Trophoblast cell (in vitro differentiated cells and primary cell): ENCODE measurements at regions not wholly inside any gene's neighbourhood (a gene's known extent, or its start where the extent isn't known, plus 50 kb on each side); places are given as distances from the start of the nearest gene placed in this dataset.

Experiments used
- DNase-seq, 2 donors: peaks; one replicate each; pipeline ENCODE4 v3.0.0-alpha.2; 2016
- H2AFZ ChIP-seq: 2 replicates; pipeline ENCODE4 v1.6.1; 2013; ENCODE audit warnings: low read length, moderate library complexity, mild to moderate bottlenecking; ENCODE audit not compliant: insufficient read depth, poor library complexity
- H2AK5ac ChIP-seq: 2 replicates; pipeline ENCODE4 v1.6.1; 2013; ENCODE audit warnings: mild to moderate bottlenecking, low read length
- H2BK120ac ChIP-seq: 2 replicates; pipeline ENCODE4 v1.6.1; 2013; ENCODE audit warnings: low read length, mild to moderate bottlenecking, moderate library complexity; ENCODE audit not compliant: insufficient read depth, poor library complexity
- H2BK12ac ChIP-seq: 2 replicates; pipeline ENCODE4 v1.6.1; 2013; ENCODE audit warnings: mild to moderate bottlenecking, low read length, moderate library complexity
- H2BK5ac ChIP-seq: 2 replicates; pipeline ENCODE4 v1.6.1; 2013; ENCODE audit warnings: low read length, low read depth, moderate library complexity, mild to moderate bottlenecking; ENCODE audit not compliant: poor library complexity
- H3K14ac ChIP-seq: 2 replicates; pipeline ENCODE4 v1.6.1; 2013; ENCODE audit warnings: mild to moderate bottlenecking, low read length
- H3K18ac ChIP-seq: 2 replicates; pipeline ENCODE4 v1.6.1; 2013; ENCODE audit warnings: mild to moderate bottlenecking, low read length
- H3K23ac ChIP-seq: 2 replicates; pipeline ENCODE4 v1.6.1; 2013; ENCODE audit warnings: low read length
- H3K27ac ChIP-seq: 2 replicates; pipeline ENCODE4 v1.5.1; 2013; ENCODE audit warnings: low read depth, mild to moderate bottlenecking, inconsistent platforms, low read length, moderate library complexity
- H3K27me3 ChIP-seq: 2 replicates; pipeline ENCODE4 v1.6.1; 2013; ENCODE audit warnings: inconsistent platforms, mild to moderate bottlenecking, low read length, moderate library complexity; ENCODE audit not compliant: insufficient read depth
- H3K36me3 ChIP-seq, 2 experiments: 1 replicate in 1 of 2; 2 replicates in 1 of 2; pipeline ENCODE4 v1.6.1; 2013; ENCODE audit warnings: low read length in 2 of 2, mild to moderate bottlenecking in 2 of 2, moderate library complexity in 1 of 2; ENCODE audit not compliant: insufficient read depth in 2 of 2, control insufficient read depth in 1 of 2
- H3K4ac ChIP-seq: 2 replicates; pipeline ENCODE4 v1.6.1; 2013; ENCODE audit warnings: low read depth, mild to moderate bottlenecking, low read length, moderate library complexity
- H3K4me1 ChIP-seq, 2 experiments: 1 replicate in 1 of 2; 2 replicates in 1 of 2; pipeline ENCODE4 v1.6.1; 2013; ENCODE audit warnings: low read length in 2 of 2, mild to moderate bottlenecking in 2 of 2, moderate library complexity in 1 of 2; ENCODE audit not compliant: insufficient read depth in 2 of 2, control insufficient read depth in 1 of 2
- H3K4me2 ChIP-seq: 2 replicates; pipeline ENCODE4 v1.6.1; 2013; ENCODE audit warnings: inconsistent platforms, mild to moderate bottlenecking, low read length, moderate library complexity
- H3K4me3 ChIP-seq: 2 replicates; pipeline ENCODE4 v1.5.1; 2013; ENCODE audit warnings: mild to moderate bottlenecking, low read depth, low read length, inconsistent platforms
- H3K79me1 ChIP-seq: one replicate; pipeline ENCODE4 v1.6.1; 2013; ENCODE audit warnings: low read length
- H3K79me2 ChIP-seq: 2 replicates; pipeline ENCODE4 v1.6.1; 2013; ENCODE audit warnings: low read length, mild to moderate bottlenecking; ENCODE audit not compliant: control insufficient read depth, insufficient read depth, poor library complexity
- H3K9ac ChIP-seq: 2 replicates; pipeline ENCODE4 v1.6.1; 2013; ENCODE audit warnings: mild to moderate bottlenecking, low read length
- H3K9me3 ChIP-seq: 2 replicates; pipeline ENCODE4 v1.6.1; 2013; ENCODE audit warnings: low read depth, mild to moderate bottlenecking, control low read depth, inconsistent platforms, low read length; ENCODE audit not compliant: insufficient read depth
- H4K12ac ChIP-seq: 2 replicates; pipeline ENCODE4 v1.6.1; 2013; ENCODE audit warnings: low read depth, mild to moderate bottlenecking, low read length, moderate library complexity
- H4K8ac ChIP-seq: 2 replicates; pipeline ENCODE4 v1.6.1; 2013; ENCODE audit warnings: low read depth, mild to moderate bottlenecking, low read length, moderate library complexity
- H4K91ac ChIP-seq: one replicate; pipeline ENCODE4 v1.6.1; 2013; ENCODE audit warnings: low read depth, mild to moderate bottlenecking, low read length, moderate library complexity
- WGBS: extraction: QIAGEN DNeasy Blood & Tissue Kit; methylation state at CpG from one replicate; pipeline ENCODE4 v1.1.7; 2013; ENCODE audit warnings: missing lambda C conversion rate; ENCODE audit not compliant: insufficient read length, insufficient coverage; ENCODE audit errors: extremely low coverage; 5-methylcytosine and 5-hydroxymethylcytosine counted together

GRCh38 chr6:3619800-3620199 lies 131.7 kb downstream of the PXDC1 start:
- H3K27me3 ChIP-seq, result no peaks in the 10 kb centered on the region
- H3K4me2 ChIP-seq, result no peak overlapping the region
- H3K23ac ChIP-seq, result no peak overlapping the region
- H3K18ac ChIP-seq, result no peak overlapping the region
- H3K79me1 ChIP-seq, result peaks cover 3% of the 10 kb centered on the region
- H3K79me2 ChIP-seq, result no peaks in the 10 kb centered on the region
- H3K4ac ChIP-seq, result no peak overlapping the region
- H3K36me3 ChIP-seq, result no peaks in the 10 kb centered on the region
- peaks cover 3% of the 10 kb centered on the region for H3K9me3 ChIP-seq
- no peak overlapping the region for H2BK5ac ChIP-seq
- no peak overlapping the region for H4K12ac ChIP-seq
- WGBS, result no CpG with 5 or more reads among the region's 4 CpGs
- H4K91ac ChIP-seq, result no peak overlapping the region
- H3K27ac ChIP-seq, result no peak overlapping the region
- H3K4me3 ChIP-seq, result no peak overlapping the region
- peaks cover 9 to 13% of the 10 kb centered on the region in 2 experiments for H3K4me1 ChIP-seq
- DNase-seq, result peak in 1 of 2 donors; percentile 24
- no peak overlapping the region for H2BK120ac ChIP-seq
- no peak overlapping the region for H2AK5ac ChIP-seq
- no peak overlapping the region for H2BK12ac ChIP-seq
- H2AFZ ChIP-seq, result no peak overlapping the region
- no peak overlapping the region for H3K9ac ChIP-seq
- H3K14ac ChIP-seq, result no peak overlapping the region
- no peak overlapping the region for H4K8ac ChIP-seq

GRCh38 chr6:3619201-3619600 lies 132.3 kb downstream of the PXDC1 start:
- H3K27me3 ChIP-seq, result no peaks in the 10 kb centered on the region
- no peak overlapping the region for H3K27ac ChIP-seq
- no peak overlapping the region for H4K12ac ChIP-seq
- no peak overlapping the region for H3K23ac ChIP-seq
- H3K4me1 ChIP-seq, result peaks cover 9 to 12% of the 10 kb centered on the region in 2 experiments
- H3K79me1 ChIP-seq, result peaks cover 3% of the 10 kb centered on the region
- H4K91ac ChIP-seq, result no peak overlapping the region
- no peak overlapping the region for H3K4me3 ChIP-seq
- H4K8ac ChIP-seq, result no peak overlapping the region
- H2BK120ac ChIP-seq, result no peak overlapping the region
- no peak overlapping the region for H3K4me2 ChIP-seq
- no CpG with 5 or more reads among the region's 7 CpGs for WGBS
- H3K9ac ChIP-seq, result no peak overlapping the region
- H3K4ac ChIP-seq, result no peak overlapping the region
- no peaks in the 10 kb centered on the region for H3K79me2 ChIP-seq
- no peak overlapping the region for H2BK12ac ChIP-seq
- no peaks in the 10 kb centered on the region for H3K36me3 ChIP-seq
- peaks cover 3% of the 10 kb centered on the region for H3K9me3 ChIP-seq
- DNase-seq, result no peak
- no peak overlapping the region for H3K18ac ChIP-seq
- H2AK5ac ChIP-seq, result no peak overlapping the region
- H3K14ac ChIP-seq, result no peak overlapping the region
- no peak overlapping the region for H2AFZ ChIP-seq
- no peak overlapping the region for H2BK5ac ChIP-seq

- H3K4me3 ChIP-seq, result no peak overlapping the region
These were observed 132.9 kb downstream of the PXDC1 start for GRCh38 chr6:3618642-3619041.

GRCh38 chr6:3617681-3618311 lies 133.7 kb downstream of the PXDC1 start:
- no peak overlapping the region for H3K4me2 ChIP-seq
- H3K4ac ChIP-seq, result no peak overlapping the region
- H3K18ac ChIP-seq, result no peak overlapping the region
- no peak overlapping the region for H3K27ac ChIP-seq
- WGBS, result no CpG with 5 or more reads among the region's 29 CpGs
- no peak overlapping the region for H2AFZ ChIP-seq
- H3K9ac ChIP-seq, result no peak overlapping the region
- H3K14ac ChIP-seq, result peak overlapping the region; percentile 32
- H3K9me3 ChIP-seq, result no peaks in the 10 kb centered on the region
- no peak overlapping the region for H4K12ac ChIP-seq
- no peaks in the 10 kb centered on the region for H3K27me3 ChIP-seq
- H2BK5ac ChIP-seq, result no peak overlapping the region
- H4K91ac ChIP-seq, result peak overlapping the region; percentile 17
- no peak overlapping the region for H4K8ac ChIP-seq
- peaks cover 8 to 9% of the 10 kb centered on the region in 2 experiments for H3K4me1 ChIP-seq
- DNase-seq, result no peak
- no peaks in the 10 kb centered on the region for H3K79me2 ChIP-seq
- no peak overlapping the region for H3K4me3 ChIP-seq
- H3K79me1 ChIP-seq, result peaks cover 3% of the 10 kb centered on the region
- H2BK12ac ChIP-seq, result no peak overlapping the region
- no peaks in the 10 kb centered on the region for H3K36me3 ChIP-seq
- no peak overlapping the region for H2BK120ac ChIP-seq
- no peak overlapping the region for H2AK5ac ChIP-seq
- no peak overlapping the region for H3K23ac ChIP-seq

More at GRCh38 chr6:3618642-3619041, 132.9 kb downstream of the PXDC1 start:
- H3K14ac ChIP-seq, result no peak overlapping the region
- no peak overlapping the region for H3K9ac ChIP-seq
- no peak overlapping the region for H2BK12ac ChIP-seq
- H4K12ac ChIP-seq, result no peak overlapping the region
- H2BK120ac ChIP-seq, result no peak overlapping the region
- H3K79me1 ChIP-seq, result peaks cover 3% of the 10 kb centered on the region
- no peak overlapping the region for H3K4me2 ChIP-seq
- no peak for DNase-seq
- no peak overlapping the region for H2AK5ac ChIP-seq
- no peak overlapping the region for H2AFZ ChIP-seq
- peaks cover 2% of the 10 kb centered on the region for H3K9me3 ChIP-seq
- no peak overlapping the region for H3K23ac ChIP-seq
- no peak overlapping the region for H2BK5ac ChIP-seq
- H4K91ac ChIP-seq, result no peak overlapping the region
- peaks cover 8 to 9% of the 10 kb centered on the region in 2 experiments for H3K4me1 ChIP-seq
- no peaks in the 10 kb centered on the region for H3K36me3 ChIP-seq
- WGBS, result no CpG with 5 or more reads among the region's 2 CpGs
- H4K8ac ChIP-seq, result no peak overlapping the region
- H3K4ac ChIP-seq, result no peak overlapping the region
- no peaks in the 10 kb centered on the region for H3K79me2 ChIP-seq
- H3K18ac ChIP-seq, result no peak overlapping the region
- no peak overlapping the region for H3K27ac ChIP-seq
- H3K27me3 ChIP-seq, result no peaks in the 10 kb centered on the region
